Keratinocyte (primary cell): ENCODE measurements at regions not wholly inside any gene's neighbourhood (a gene's known extent, or its start where the extent isn't known, plus 50 kb on each side); places are given as distances from the start of the nearest gene placed in this dataset.

Experiments used
- DNase-seq: peaks from one replicate; pipeline ENCODE4 v3.0.0-alpha.2; 2011; ENCODE audit warnings: low read depth, missing footprints, low spot score
- FAIRE-seq: peaks from 2 replicates; lab custom pipeline; 2011; peaks lifted over from hg19 to GRCh38; lab: Jason Lieb, UNC
- H2AFZ ChIP-seq: 2 replicates; pipeline ENCODE4 v1.6.0; 2012; ENCODE audit warnings: low read length, control low read depth, inconsistent platforms; ENCODE audit not compliant: control insufficient read depth
- H3K27ac ChIP-seq: 2 replicates; pipeline ENCODE4 v1.5.1; 2011; ENCODE audit warnings: low read length; ENCODE audit not compliant: control insufficient read depth, insufficient read depth
- H3K27me3 ChIP-seq: 3 replicates; pipeline ENCODE4 v1.6.0; 2011; ENCODE audit warnings: low read length; ENCODE audit not compliant: control insufficient read depth, insufficient read depth; ENCODE audit errors: extremely low read depth
- H3K36me3 ChIP-seq, 2 experiments: 2 replicates in 1 of 2; 3 replicates in 1 of 2; pipeline ENCODE4 v1.5.1; 2011; ENCODE audit warnings: low read length in 2 of 2, mild to moderate bottlenecking in 1 of 2; ENCODE audit not compliant: control insufficient read depth in 2 of 2, insufficient read depth in 2 of 2; ENCODE audit errors: extremely low read depth in 1 of 2
- H3K4me1 ChIP-seq: 3 replicates; pipeline ENCODE4 v1.5.1; 2011; ENCODE audit warnings: low read length; ENCODE audit not compliant: control insufficient read depth, insufficient read depth; ENCODE audit errors: extremely low read depth
- H3K4me2 ChIP-seq: 3 replicates; pipeline ENCODE4 v1.6.0; 2011; ENCODE audit warnings: low read depth, low read length; ENCODE audit not compliant: control insufficient read depth, insufficient read depth; ENCODE audit errors: extremely low read depth
- H3K4me3 ChIP-seq, 3 experiments: fragments of 200-600 bp in 1 of 3; sonication (generic) in 1 of 3; 2 replicates in 2 of 3; 3 replicates in 1 of 3; pipeline ENCODE4 v1.5.1; 2011 to 2016; ENCODE audit warnings: low read length in 3 of 3, mild to moderate bottlenecking in 3 of 3, control low read depth in 2 of 3, inconsistent platforms in 1 of 3, low read depth in 1 of 3, mixed read lengths in 1 of 3, mixed run types in 1 of 3, moderate library complexity in 1 of 3; ENCODE audit not compliant: control insufficient read depth in 2 of 3, insufficient read depth in 2 of 3; ENCODE audit errors: extremely low read depth in 1 of 3
- H3K79me2 ChIP-seq: 2 replicates; pipeline ENCODE4 v1.6.0; 2012; ENCODE audit warnings: low read length; ENCODE audit not compliant: control insufficient read depth, insufficient read depth
- H3K9ac ChIP-seq: 3 replicates; pipeline ENCODE4 v1.6.0; 2011; ENCODE audit warnings: low read length; ENCODE audit not compliant: control insufficient read depth, insufficient read depth; ENCODE audit errors: extremely low read depth
- H3K9me1 ChIP-seq: 3 replicates; pipeline ENCODE4 v1.6.0; 2011; ENCODE audit warnings: low read length; ENCODE audit not compliant: control insufficient read depth, insufficient read depth; ENCODE audit errors: extremely low read depth
- H3K9me3 ChIP-seq: 2 replicates; pipeline ENCODE4 v1.5.1; 2012; ENCODE audit warnings: low read depth, low read length; ENCODE audit not compliant: control insufficient read depth
- H4K20me1 ChIP-seq: 3 replicates; pipeline ENCODE4 v1.6.0; 2011; ENCODE audit warnings: low read length; ENCODE audit not compliant: control insufficient read depth, insufficient read depth; ENCODE audit errors: extremely low read depth
- EZH2 ChIP-seq: IDR thresholded peaks from one replicate; pipeline ENCODE4 v1.6.1; 2012; ENCODE audit warnings: inconsistent platforms, mild to moderate bottlenecking, low read length, moderate library complexity
- dilution Hi-C: fragments of 300-500 bp; cut with MboI; formaldehyde crosslinking; loops from one replicate; pipeline ENCODE4 v1.7.0; 2020; ENCODE audit warnings: low sequenced_read_pairs; ENCODE audit not compliant: extremely low pct_ligation_motif_present
- TF ChIP-seq, protein P1 (sequence below), 3 experiments: IDR thresholded peaks in 1 of 3; conservative IDR thresholded peaks in 1 of 3; optimal IDR thresholded peaks in 1 of 3; 2 replicates in 2 of 3; 3 replicates in 1 of 3; pipeline versions ENCODE3 to v1.5.1; 2011; ENCODE audit warnings: low read length in 3 of 3, mild to moderate bottlenecking in 3 of 3, moderate library complexity in 2 of 3, control low read depth in 1 of 3, inconsistent platforms in 1 of 3; ENCODE audit not compliant: insufficient read depth in 2 of 3; ENCODE audit errors: extremely low read depth in 1 of 3

DNA sequence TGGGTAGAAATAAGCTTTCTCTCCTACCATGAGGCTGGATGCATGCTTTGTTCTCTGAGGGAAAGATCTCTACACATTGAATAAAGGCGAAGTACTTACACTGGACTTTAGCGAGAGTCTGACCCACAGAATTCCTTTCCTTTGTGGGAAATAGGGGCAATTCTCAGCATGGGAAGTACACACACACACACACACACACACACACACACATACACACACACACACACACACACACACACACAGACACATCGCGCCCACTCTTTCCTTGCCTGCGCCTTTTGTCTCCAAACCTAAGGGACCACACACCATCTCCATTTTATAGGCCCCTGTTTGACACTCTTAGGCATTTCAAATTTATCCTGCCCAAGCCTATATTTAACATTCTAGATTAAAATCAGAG lies 83.8 kb downstream of the LUZP4 start:
- DNase-seq (no peak), FAIRE-seq (no peak)
- Histone ChIP-seq H3K9me1 (no peaks in the 10 kb centered on the region), H3K9me3 (no peaks in the 10 kb centered on the region), H3K4me3 (no peak overlapping the region), H3K4me1 (peaks cover 6% of the 10 kb centered on the region), H4K20me1 (no peaks in the 10 kb centered on the region), H3K27ac (no peak overlapping the region), H3K36me3 (no peaks in the 10 kb centered on the region), H3K79me2 (no peaks in the 10 kb centered on the region), H2AFZ (no peak overlapping the region), H3K4me2 (no peak overlapping the region), H3K9ac (no peak overlapping the region), H3K27me3 (no peaks in the 10 kb centered on the region)
- dilution Hi-C loops = no loop called here
- TF ChIP-seq, protein P1, sequence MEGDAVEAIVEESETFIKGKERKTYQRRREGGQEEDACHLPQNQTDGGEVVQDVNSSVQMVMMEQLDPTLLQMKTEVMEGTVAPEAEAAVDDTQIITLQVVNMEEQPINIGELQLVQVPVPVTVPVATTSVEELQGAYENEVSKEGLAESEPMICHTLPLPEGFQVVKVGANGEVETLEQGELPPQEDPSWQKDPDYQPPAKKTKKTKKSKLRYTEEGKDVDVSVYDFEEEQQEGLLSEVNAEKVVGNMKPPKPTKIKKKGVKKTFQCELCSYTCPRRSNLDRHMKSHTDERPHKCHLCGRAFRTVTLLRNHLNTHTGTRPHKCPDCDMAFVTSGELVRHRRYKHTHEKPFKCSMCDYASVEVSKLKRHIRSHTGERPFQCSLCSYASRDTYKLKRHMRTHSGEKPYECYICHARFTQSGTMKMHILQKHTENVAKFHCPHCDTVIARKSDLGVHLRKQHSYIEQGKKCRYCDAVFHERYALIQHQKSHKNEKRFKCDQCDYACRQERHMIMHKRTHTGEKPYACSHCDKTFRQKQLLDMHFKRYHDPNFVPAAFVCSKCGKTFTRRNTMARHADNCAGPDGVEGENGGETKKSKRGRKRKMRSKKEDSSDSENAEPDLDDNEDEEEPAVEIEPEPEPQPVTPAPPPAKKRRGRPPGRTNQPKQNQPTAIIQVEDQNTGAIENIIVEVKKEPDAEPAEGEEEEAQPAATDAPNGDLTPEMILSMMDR (optimal IDR thresholded peaks at IDR 0.05 in 1 of 3, IDR thresholded peaks at IDR 0.05 in 1 of 3, conservative IDR thresholded peaks at IDR 0.05 in 1 of 3; ENCODE audit: extremely low read depth in 1 of 3, insufficient read depth in 2 of 3, low read length in 3 of 3) = no peak
- no peak for TF ChIP-seq EZH2

DNA sequence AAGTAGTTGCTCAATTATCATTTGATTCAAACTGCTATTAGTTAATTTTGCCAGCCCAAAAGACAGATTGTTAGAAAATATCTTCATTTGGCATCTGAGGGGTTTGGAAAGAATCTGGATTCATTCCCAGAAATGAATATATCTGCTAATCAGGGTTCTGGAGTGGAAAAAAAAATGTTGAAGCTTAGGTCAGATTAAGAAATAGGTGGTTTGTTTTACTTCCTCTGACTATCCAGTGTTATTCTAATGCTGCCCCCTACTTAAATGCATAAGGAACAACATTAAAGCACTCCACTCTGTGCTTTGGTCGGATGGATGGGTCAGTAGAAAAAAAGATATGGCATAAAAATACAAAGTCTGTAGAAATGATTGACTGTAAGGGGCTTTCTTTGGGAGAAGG lies 89.0 kb downstream of the LUZP4 start:
- Histone ChIP-seq H3K27me3 (peaks cover 5% of the 10 kb centered on the region), H3K36me3 (no peaks in the 10 kb centered on the region), H3K9me3 (no peaks in the 10 kb centered on the region), H3K4me2 (no peak overlapping the region), H3K9me1 (no peaks in the 10 kb centered on the region), H4K20me1 (no peaks in the 10 kb centered on the region), H3K79me2 (no peaks in the 10 kb centered on the region), H3K27ac (no peak overlapping the region), H3K4me3 (no peak overlapping the region), H2AFZ (no peak overlapping the region), H3K4me1 (no peaks in the 10 kb centered on the region), H3K9ac (no peak overlapping the region)
- TF ChIP-seq, protein P1 (optimal IDR thresholded peaks at IDR 0.05 in 1 of 3, IDR thresholded peaks at IDR 0.05 in 1 of 3, conservative IDR thresholded peaks at IDR 0.05 in 1 of 3; ENCODE audit: extremely low read depth in 1 of 3, insufficient read depth in 2 of 3, low read length in 3 of 3) = no peak
- TF ChIP-seq EZH2 = no peak
- dilution Hi-C loops = no loop called here
- DNase-seq = no peak
- FAIRE-seq = no peak
